ENCODE measurements at regions not wholly inside any gene's neighbourhood (a gene's known extent, or its start where the extent isn't known, plus 50 kb on each side); places are given as distances from the start of the nearest gene placed in this dataset.

DNA sequence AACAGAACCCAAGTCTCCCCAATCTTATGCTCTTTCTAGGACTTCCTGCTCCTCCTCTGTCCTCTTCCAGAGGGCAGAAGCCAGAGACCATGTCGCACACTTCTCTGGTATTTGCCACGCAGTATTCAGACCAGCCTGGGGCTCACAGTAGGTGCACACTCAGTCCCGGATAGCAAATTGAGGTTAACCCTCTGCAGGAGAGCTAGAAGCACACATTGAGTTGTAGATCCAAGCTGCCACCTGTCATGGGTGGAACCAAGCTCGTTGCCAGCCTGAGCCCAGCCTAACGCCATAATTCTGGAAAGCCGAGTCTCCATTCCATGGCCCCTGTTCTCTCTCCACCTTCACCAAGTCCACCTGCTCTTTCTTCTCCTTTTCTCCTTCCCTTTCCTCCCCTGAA, 562.1 kb downstream of the BUD13 start:
- TF ChIP-seq, protein P1, sequence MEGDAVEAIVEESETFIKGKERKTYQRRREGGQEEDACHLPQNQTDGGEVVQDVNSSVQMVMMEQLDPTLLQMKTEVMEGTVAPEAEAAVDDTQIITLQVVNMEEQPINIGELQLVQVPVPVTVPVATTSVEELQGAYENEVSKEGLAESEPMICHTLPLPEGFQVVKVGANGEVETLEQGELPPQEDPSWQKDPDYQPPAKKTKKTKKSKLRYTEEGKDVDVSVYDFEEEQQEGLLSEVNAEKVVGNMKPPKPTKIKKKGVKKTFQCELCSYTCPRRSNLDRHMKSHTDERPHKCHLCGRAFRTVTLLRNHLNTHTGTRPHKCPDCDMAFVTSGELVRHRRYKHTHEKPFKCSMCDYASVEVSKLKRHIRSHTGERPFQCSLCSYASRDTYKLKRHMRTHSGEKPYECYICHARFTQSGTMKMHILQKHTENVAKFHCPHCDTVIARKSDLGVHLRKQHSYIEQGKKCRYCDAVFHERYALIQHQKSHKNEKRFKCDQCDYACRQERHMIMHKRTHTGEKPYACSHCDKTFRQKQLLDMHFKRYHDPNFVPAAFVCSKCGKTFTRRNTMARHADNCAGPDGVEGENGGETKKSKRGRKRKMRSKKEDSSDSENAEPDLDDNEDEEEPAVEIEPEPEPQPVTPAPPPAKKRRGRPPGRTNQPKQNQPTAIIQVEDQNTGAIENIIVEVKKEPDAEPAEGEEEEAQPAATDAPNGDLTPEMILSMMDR (IDR thresholded peaks at IDR 0.05; ENCODE audit: low read depth, low read length, missing input control), result no peak
- TF ChIP-seq RAD21 (IDR thresholded peaks at IDR 0.05) (no peak), FOXA1 (IDR thresholded peaks at IDR 0.05) (no peak), RXRA (IDR thresholded peaks at IDR 0.05) (no peak), JUND (IDR thresholded peaks at IDR 0.05) (no peak), TAF1 (conservative IDR thresholded peaks at IDR 0.05) (no peak), GABPA (IDR thresholded peaks at IDR 0.05 in 1 of 2, conservative IDR thresholded peaks at IDR 0.05 in 1 of 2) (no peak), SP1 (IDR thresholded peaks at IDR 0.05) (no peak), YY1 (IDR thresholded peaks at IDR 0.05) (no peak), HNF4A (conservative IDR thresholded peaks at IDR 0.05) (no peak), NR2F2 (IDR thresholded peaks at IDR 0.05) (no peak)
- TF ChIP-seq, protein P2, sequence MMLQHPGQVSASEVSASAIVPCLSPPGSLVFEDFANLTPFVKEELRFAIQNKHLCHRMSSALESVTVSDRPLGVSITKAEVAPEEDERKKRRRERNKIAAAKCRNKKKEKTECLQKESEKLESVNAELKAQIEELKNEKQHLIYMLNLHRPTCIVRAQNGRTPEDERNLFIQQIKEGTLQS (IDR thresholded peaks at IDR 0.05), result no peak
- TF ChIP-seq, protein P3, sequence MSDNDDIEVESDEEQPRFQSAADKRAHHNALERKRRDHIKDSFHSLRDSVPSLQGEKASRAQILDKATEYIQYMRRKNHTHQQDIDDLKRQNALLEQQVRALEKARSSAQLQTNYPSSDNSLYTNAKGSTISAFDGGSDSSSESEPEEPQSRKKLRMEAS (IDR thresholded peaks at IDR 0.05), result no peak
- Histone ChIP-seq H3K4me1 (ENCODE audit: control insufficient read depth in 4 of 4, insufficient read depth in 4 of 4, low read length in 3 of 4) (no peaks in the 10 kb centered on the region), H3K36me3 (ENCODE audit: control insufficient read depth in 4 of 4, insufficient read depth in 3 of 4, low read depth in 1 of 4, low read length in 3 of 4) (no peaks in the 10 kb centered on the region), H3K4me3 (ENCODE audit: low read depth in 1 of 3, low read length in 3 of 3) (no peak overlapping the region), H3K27me3 (ENCODE audit: control insufficient read depth in 4 of 4, insufficient read depth in 4 of 4, low read length in 3 of 4) (no peaks in the 10 kb centered on the region), H3K9me3 (ENCODE audit: control insufficient read depth in 4 of 4, low read length in 3 of 4) (no peaks in the 10 kb centered on the region), H3K27ac (ENCODE audit: low read depth in 1 of 2, low read length in 2 of 2) (no peak overlapping the region), H3K9ac (ENCODE audit: low read depth in 1 of 2, low read length in 2 of 2) (no peak overlapping the region)
- no peak for DNase-seq (ENCODE audit: low spot score)
- WGBS, result 81% methylated on average over 6 of the region's 6 CpGs

DNA sequence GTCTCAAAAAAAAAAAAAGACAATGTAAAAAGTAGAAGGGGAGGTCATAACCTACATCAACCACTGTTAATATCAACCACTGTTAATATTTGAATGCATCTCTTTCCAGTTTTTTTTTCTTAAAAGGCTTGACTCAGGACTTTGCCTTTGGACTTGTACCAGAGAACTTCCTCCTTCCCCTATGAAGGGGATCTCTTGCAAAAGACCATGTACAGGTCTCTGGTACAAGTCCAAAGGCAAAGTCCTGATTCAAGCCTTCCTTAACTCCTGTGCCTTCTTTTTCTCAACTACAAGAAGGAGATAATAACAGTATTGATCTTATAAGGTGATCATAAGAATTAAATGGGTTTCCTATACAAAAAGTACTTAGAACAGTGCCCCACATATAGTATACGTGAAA, 563.5 kb downstream of the BUD13 start:
- H3K36me3 ChIP-seq (ENCODE audit: control insufficient read depth in 4 of 4, insufficient read depth in 3 of 4, low read depth in 1 of 4, low read length in 3 of 4), result no peaks in the 10 kb centered on the region
- no peaks in the 10 kb centered on the region for H3K9me3 ChIP-seq (ENCODE audit: control insufficient read depth in 4 of 4, low read length in 3 of 4)
- no peak overlapping the region for H3K4me3 ChIP-seq (ENCODE audit: low read depth in 1 of 3, low read length in 3 of 3)
- no peak overlapping the region for H3K27ac ChIP-seq (ENCODE audit: low read depth in 1 of 2, low read length in 2 of 2)
- H3K4me1 ChIP-seq (ENCODE audit: control insufficient read depth in 4 of 4, insufficient read depth in 4 of 4, low read length in 3 of 4), result no peaks in the 10 kb centered on the region
- no peak overlapping the region for H3K9ac ChIP-seq (ENCODE audit: low read depth in 1 of 2, low read length in 2 of 2)
- DNase-seq (ENCODE audit: low spot score), result no peak
- 71% methylated on average over 1 of the region's 1 CpG for WGBS
- TF ChIP-seq, protein P1 (IDR thresholded peaks at IDR 0.05; ENCODE audit: low read depth, low read length, missing input control), result no peak
- TF ChIP-seq RXRA (IDR thresholded peaks at IDR 0.05) (no peak), JUND (IDR thresholded peaks at IDR 0.05) (no peak)
- H3K27me3 ChIP-seq (ENCODE audit: control insufficient read depth in 4 of 4, insufficient read depth in 4 of 4, low read length in 3 of 4), result no peaks in the 10 kb centered on the region

DNA sequence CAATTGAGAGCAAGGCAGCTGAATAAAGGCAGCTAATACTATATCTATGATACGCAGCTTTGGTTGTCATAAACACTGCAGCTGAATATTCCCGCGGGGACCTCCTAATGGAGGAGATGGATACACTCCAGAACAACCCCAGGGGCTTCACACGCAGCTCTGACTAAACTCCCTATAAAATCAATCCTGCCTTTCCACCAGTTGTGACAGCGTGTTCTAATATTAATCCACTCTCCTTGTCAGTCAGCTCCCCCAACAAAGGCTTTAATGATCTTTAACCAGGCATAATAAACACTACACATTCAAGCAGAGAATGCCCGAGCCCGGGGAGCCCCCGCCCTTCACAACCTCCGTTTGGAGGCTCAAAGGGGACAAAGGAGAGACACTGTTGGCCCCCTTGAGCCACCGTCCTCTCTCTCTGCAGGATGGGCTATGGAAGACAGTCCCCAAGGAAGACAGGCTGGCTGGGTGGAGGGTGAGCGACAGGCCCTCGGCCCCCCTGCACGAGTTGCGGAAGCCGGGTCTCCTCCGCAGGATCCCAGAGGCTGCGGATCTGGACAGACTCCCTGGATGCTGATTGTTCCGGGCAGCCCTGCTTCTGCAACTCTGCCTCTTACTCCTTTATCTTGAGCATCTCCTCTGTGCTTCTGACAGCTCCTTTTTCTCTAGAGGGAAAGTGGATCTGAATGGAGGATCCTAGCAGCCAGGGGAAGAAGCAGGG, 565.2 kb downstream of the BUD13 start:
- no peak overlapping the region for H3K9ac ChIP-seq (ENCODE audit: low read depth in 1 of 2, low read length in 2 of 2)
- WGBS, result 71% methylated on average over 18 of the region's 18 CpGs
- no peak for DNase-seq (ENCODE audit: low spot score)
- no peaks in the 10 kb centered on the region for H3K27me3 ChIP-seq (ENCODE audit: control insufficient read depth in 4 of 4, insufficient read depth in 4 of 4, low read length in 3 of 4)
- TF ChIP-seq FOXA2 (IDR thresholded peaks at IDR 0.05) (no peak), FOXA1 (IDR thresholded peaks at IDR 0.05) (no peak), HNF4G (IDR thresholded peaks at IDR 0.05) (no peak), SP1 (IDR thresholded peaks at IDR 0.05) (no peak), RXRA (IDR thresholded peaks at IDR 0.05) (no peak), GABPA (IDR thresholded peaks at IDR 0.05 in 1 of 2, conservative IDR thresholded peaks at IDR 0.05 in 1 of 2) (no peak), JUND (IDR thresholded peaks at IDR 0.05) (no peak)
- TF ChIP-seq, protein P1 (IDR thresholded peaks at IDR 0.05; ENCODE audit: low read depth, low read length, missing input control), result no peak
- TF ChIP-seq, protein P3 (IDR thresholded peaks at IDR 0.05), result no peak
- no peak overlapping the region for H3K27ac ChIP-seq (ENCODE audit: low read depth in 1 of 2, low read length in 2 of 2)
- H3K9me3 ChIP-seq (ENCODE audit: control insufficient read depth in 4 of 4, low read length in 3 of 4), result no peaks in the 10 kb centered on the region
- H3K4me3 ChIP-seq (ENCODE audit: low read depth in 1 of 3, low read length in 3 of 3), result no peak overlapping the region
- H3K4me1 ChIP-seq (ENCODE audit: control insufficient read depth in 4 of 4, insufficient read depth in 4 of 4, low read length in 3 of 4), result no peaks in the 10 kb centered on the region
- H3K36me3 ChIP-seq (ENCODE audit: control insufficient read depth in 4 of 4, insufficient read depth in 3 of 4, low read depth in 1 of 4, low read length in 3 of 4), result no peaks in the 10 kb centered on the region
